ENCODE measurements at regions not wholly inside any gene's neighbourhood (a gene's known extent, or its start where the extent isn't known, plus 50 kb on each side); places are given as distances from the start of the nearest gene placed in this dataset.

- DNase-seq (ENCODE audit: low read depth) = no peak
- no peak overlapping the region for H3K4me3 ChIP-seq (replicated peaks; ENCODE audit: low read depth, low read length)
- TF ChIP-seq CTCF (IDR thresholded peaks at IDR 0.05; ENCODE audit: low read length, missing control alignments) = no peak
Measured at GRCh38 chr5:74336297-74336696, 304.2 kb downstream of the ENC1 start.

DNA sequence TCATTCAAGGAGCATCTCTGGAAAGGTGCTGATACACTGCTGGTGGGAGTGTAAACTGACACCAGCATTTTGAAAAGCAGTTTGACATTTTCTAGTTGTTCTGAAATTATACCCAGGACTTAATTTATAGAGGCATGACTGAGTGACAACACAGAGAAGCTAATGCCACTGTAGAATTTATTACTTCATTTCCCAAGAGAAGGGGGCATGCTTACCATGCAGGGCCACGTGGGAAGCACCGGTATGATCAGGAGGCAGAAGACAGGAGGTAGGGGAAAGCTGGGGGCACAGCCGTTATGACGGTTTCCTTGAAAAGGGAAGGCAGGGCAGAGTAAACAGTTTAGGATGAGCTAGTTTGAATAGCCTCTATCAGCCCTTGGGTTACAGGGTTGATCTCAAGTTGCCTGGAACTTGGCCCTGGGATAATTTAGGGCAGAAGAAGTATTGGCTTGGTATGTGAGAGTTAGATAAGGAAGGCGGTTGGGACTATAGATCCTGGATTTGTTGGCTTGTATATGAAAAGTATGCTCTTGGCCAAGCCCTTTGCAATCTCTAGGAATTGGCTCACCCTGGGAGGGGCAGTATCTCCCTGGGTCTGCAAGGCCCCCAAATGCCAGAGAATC is 305.7 kb downstream of the ENC1 start:
- DNase-seq (ENCODE audit: low read depth) = no peak
- no peak for TF ChIP-seq CTCF (IDR thresholded peaks at IDR 0.05; ENCODE audit: low read length, missing control alignments)
- H3K4me3 ChIP-seq (replicated peaks; ENCODE audit: low read depth, low read length) = no peak overlapping the region

DNA sequence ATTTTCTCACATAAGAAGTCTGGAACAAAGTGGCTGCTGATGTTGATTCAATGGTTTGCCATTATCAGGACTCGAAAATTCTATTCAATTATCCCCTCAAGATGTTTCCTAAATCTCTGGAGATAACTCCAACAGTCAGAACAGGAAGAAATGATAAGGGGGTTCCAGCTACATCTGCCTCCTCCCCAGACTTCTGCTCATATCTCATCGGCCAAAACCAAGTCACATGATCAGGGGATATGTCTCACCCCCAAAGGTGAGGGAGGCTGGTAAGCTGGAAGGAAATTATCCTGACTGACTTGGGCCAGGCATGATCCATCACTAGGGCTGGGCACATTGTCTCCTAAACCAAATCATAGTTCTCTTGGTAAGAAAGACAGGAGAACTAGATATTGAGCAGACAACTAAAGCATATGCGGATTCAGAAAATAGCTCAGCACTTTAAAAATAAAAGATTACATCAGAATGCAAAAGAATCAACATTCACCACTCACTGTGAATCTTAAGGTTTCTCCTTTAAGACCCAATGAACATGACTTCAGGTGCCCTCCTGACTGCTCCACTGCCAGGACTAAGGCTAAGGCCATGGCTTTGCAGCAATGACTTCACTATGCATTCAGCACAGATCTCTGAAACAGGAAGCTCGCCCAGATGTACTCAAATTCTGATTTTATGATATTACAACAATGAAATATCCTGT is 306.3 kb downstream of the ENC1 start:
- DNase-seq (ENCODE audit: low read depth) = no peak
- no peak for TF ChIP-seq CTCF (IDR thresholded peaks at IDR 0.05; ENCODE audit: low read length, missing control alignments)
- no peak overlapping the region for H3K4me3 ChIP-seq (replicated peaks; ENCODE audit: low read depth, low read length)

DNA sequence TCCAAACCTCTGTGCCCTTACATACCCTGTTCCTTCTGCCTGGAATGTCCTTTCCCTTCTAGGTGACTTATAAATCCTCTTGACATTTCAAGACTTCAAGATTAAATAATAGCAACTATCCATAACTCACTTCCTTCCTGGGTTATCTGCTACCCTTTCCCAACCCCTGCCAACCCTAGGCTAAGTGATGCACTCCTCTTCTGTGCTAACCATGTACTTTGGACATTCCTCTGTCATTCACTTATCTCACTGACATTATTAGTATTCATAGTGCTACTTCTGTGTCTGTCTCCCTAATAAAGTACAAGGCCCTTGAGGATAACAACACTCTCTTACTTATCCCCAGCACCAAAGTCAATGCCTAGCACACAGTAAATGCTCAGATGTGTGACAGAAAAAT is 307.1 kb downstream of the ENC1 start:
- H3K4me3 ChIP-seq (replicated peaks; ENCODE audit: low read depth, low read length) = no peak overlapping the region
- no peak for DNase-seq (ENCODE audit: low read depth)
- no peak for TF ChIP-seq CTCF (IDR thresholded peaks at IDR 0.05; ENCODE audit: low read length, missing control alignments)

DNA sequence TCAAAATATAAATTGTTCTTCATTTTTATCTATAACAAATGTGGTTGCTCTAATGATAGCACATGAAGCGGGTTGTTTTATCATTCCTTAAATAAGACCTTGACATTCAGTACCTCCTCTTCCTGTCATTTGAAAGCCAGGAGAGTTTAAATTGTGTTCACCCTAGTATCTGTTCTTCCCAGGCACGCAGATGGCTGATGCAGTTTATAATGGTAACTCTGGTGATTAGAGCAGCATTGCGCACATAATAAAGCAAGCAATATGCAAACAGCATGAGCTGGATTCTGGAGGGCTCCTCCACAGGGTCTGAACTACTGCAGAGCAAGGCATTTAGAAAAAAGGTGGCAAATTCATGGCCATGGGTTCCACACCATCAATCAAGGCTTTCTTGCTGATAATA is 307.8 kb downstream of the ENC1 start:
- H3K4me3 ChIP-seq (replicated peaks; ENCODE audit: low read depth, low read length) = no peak overlapping the region
- no peak for DNase-seq (ENCODE audit: low read depth)
- TF ChIP-seq CTCF (IDR thresholded peaks at IDR 0.05; ENCODE audit: low read length, missing control alignments) = no peak

- DNase-seq (ENCODE audit: low read depth) = no peak
- TF ChIP-seq CTCF (IDR thresholded peaks at IDR 0.05; ENCODE audit: low read length, missing control alignments) = no peak
- no peak overlapping the region for H3K4me3 ChIP-seq (replicated peaks; ENCODE audit: low read depth, low read length)
Measured at GRCh38 chr5:74332006-74332405, 308.5 kb downstream of the ENC1 start.

GRCh38 chr5:74328221-74328630 is 312.3 kb downstream of the ENC1 start:
- DNase-seq (ENCODE audit: low read depth) = no peak
- H3K4me3 ChIP-seq (replicated peaks; ENCODE audit: low read depth, low read length) = no peak overlapping the region
- TF ChIP-seq CTCF (IDR thresholded peaks at IDR 0.05; ENCODE audit: low read length, missing control alignments) = no peak
